ENCODE measurements at regions not wholly inside any gene's neighbourhood (a gene's known extent, or its start where the extent isn't known, plus 50 kb on each side); places are given as distances from the start of the nearest gene placed in this dataset.

- TF ChIP-seq, protein P1, sequence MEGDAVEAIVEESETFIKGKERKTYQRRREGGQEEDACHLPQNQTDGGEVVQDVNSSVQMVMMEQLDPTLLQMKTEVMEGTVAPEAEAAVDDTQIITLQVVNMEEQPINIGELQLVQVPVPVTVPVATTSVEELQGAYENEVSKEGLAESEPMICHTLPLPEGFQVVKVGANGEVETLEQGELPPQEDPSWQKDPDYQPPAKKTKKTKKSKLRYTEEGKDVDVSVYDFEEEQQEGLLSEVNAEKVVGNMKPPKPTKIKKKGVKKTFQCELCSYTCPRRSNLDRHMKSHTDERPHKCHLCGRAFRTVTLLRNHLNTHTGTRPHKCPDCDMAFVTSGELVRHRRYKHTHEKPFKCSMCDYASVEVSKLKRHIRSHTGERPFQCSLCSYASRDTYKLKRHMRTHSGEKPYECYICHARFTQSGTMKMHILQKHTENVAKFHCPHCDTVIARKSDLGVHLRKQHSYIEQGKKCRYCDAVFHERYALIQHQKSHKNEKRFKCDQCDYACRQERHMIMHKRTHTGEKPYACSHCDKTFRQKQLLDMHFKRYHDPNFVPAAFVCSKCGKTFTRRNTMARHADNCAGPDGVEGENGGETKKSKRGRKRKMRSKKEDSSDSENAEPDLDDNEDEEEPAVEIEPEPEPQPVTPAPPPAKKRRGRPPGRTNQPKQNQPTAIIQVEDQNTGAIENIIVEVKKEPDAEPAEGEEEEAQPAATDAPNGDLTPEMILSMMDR (IDR thresholded peaks at IDR 0.05; ENCODE audit: extremely low read depth in 1 of 2, insufficient read depth in 1 of 2, low read depth in 1 of 2, low read length in 2 of 2): no peak
- TF ChIP-seq EZH2 (IDR thresholded peaks at IDR 0.05; ENCODE audit: borderline replicate concordance, low read depth, low read length, severe bottlenecking): peak; percentile 23
- no peak for TF ChIP-seq POLR2A (IDR thresholded peaks at IDR 0.05; ENCODE audit: low read depth, low read length)
- TF ChIP-seq POLR2AphosphoS5 (IDR thresholded peaks at IDR 0.05; ENCODE audit: insufficient read depth, low read depth, low read length): no peak
- no peak for TF ChIP-seq FOS (IDR thresholded peaks at IDR 0.05; ENCODE audit: borderline replicate concordance, insufficient read depth, low read length)
- TF ChIP-seq, protein P2, sequence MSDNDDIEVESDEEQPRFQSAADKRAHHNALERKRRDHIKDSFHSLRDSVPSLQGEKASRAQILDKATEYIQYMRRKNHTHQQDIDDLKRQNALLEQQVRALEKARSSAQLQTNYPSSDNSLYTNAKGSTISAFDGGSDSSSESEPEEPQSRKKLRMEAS (IDR thresholded peaks at IDR 0.05; ENCODE audit: insufficient read depth, insufficient read length): no peak
- TF ChIP-seq MYC (IDR thresholded peaks at IDR 0.05; ENCODE audit: low read depth, low read length): no peak
- no peak for TF ChIP-seq JUN (IDR thresholded peaks at IDR 0.05; ENCODE audit: borderline replicate concordance, insufficient read depth, insufficient read length, low read depth)
- no peak for TF ChIP-seq GATA2 (IDR thresholded peaks at IDR 0.05; ENCODE audit: insufficient read depth, insufficient read length, low read depth, low read length)
Measured at GRCh38 chr17:79220201-79220712, 145.6 kb downstream of the ENGASE start.
